GM18907 (cell line): ENCODE measurements at regions not wholly inside any gene's neighbourhood (a gene's known extent, or its start where the extent isn't known, plus 50 kb on each side); places are given as distances from the start of the nearest gene placed in this dataset.
"Not testable (repeated sequence)": the region's sequence is repeated elsewhere in the genome, so short reads cannot be mapped to it uniquely, and the experiment has no call there.

ENCODE experiments used
- ATAC-seq: cut with Tn5 transposase; IDR thresholded peaks from one replicate; pipeline ENCODE4 v1.9.1; 2021; ENCODE audit warnings: mild to moderate bottlenecking, moderate library complexity; ENCODE audit not compliant: unreplicated experiment

GRCh38 chr9:118686959-118687358, 682.3 kb downstream of the BRINP1 start:
- no peak for ATAC-seq

GRCh38 chr9:118689280-118689679, 680.0 kb downstream of the BRINP1 start:
- ATAC-seq = no peak

- ATAC-seq = no peak
These were observed 676.6 kb downstream of the BRINP1 start for GRCh38 chr9:118692613-118693012.

GRCh38 chr9:118693645-118694044, 675.6 kb downstream of the BRINP1 start:
- ATAC-seq = no peak

- not testable (repeated sequence) for ATAC-seq
These were observed 674.0 kb downstream of the BRINP1 start for GRCh38 chr9:118695249-118695648.

- no peak for ATAC-seq
These were observed 667.2 kb downstream of the BRINP1 start for GRCh38 chr9:118701985-118702384.

GRCh38 chr9:118711843-118712242, 657.4 kb downstream of the BRINP1 start:
- ATAC-seq = no peak

- ATAC-seq = no peak
These were observed 648.0 kb downstream of the BRINP1 start for GRCh38 chr9:118721276-118721675.

GRCh38 chr9:118721923-118722322, 647.3 kb downstream of the BRINP1 start:
- ATAC-seq = no peak

- ATAC-seq = no peak
These were observed 639.3 kb downstream of the BRINP1 start for GRCh38 chr9:118729981-118730380.

GRCh38 chr9:118732998-118733397, 636.2 kb downstream of the BRINP1 start:
- no peak for ATAC-seq

GRCh38 chr9:118734696-118735095, 634.5 kb downstream of the BRINP1 start:
- no peak for ATAC-seq

GRCh38 chr9:118736406-118736805, 632.8 kb downstream of the BRINP1 start:
- ATAC-seq = no peak

GRCh38 chr9:118751077-118751847, 618.0 kb downstream of the BRINP1 start:
- ATAC-seq = no peak

- no peak for ATAC-seq
These were observed 617.4 kb downstream of the BRINP1 start for GRCh38 chr9:118751848-118752223.

- no peak for ATAC-seq
These were observed 608.0 kb downstream of the BRINP1 start for GRCh38 chr9:118761016-118761790.

GRCh38 chr9:118767571-118767970, 601.7 kb downstream of the BRINP1 start:
- ATAC-seq = no peak

GRCh38 chr9:118782790-118783463, 586.3 kb downstream of the BRINP1 start:
- ATAC-seq = no peak

- ATAC-seq = no peak
These were observed 585.2 kb downstream of the BRINP1 start for GRCh38 chr9:118784033-118784432.

- ATAC-seq = no peak
These were observed 583.8 kb downstream of the BRINP1 start for GRCh38 chr9:118785456-118785855.

- no peak for ATAC-seq
These were observed 582.4 kb downstream of the BRINP1 start for GRCh38 chr9:118786877-118787276.

- no peak for ATAC-seq
These were observed 560.0 kb downstream of the BRINP1 start for GRCh38 chr9:118809160-118809625.
